Retinal pigment epithelial cell (primary cell): ENCODE measurements at regions not wholly inside any gene's neighbourhood (a gene's known extent, or its start where the extent isn't known, plus 50 kb on each side); places are given as distances from the start of the nearest gene placed in this dataset.

Source experiments
- DNase-seq: peaks from one replicate; pipeline ENCODE4 v3.0.0-alpha.2; 2010; ENCODE audit warnings: low read depth
- H3K4me3 ChIP-seq: 2 replicates; pipeline ENCODE4 v1.5.1; 2011; ENCODE audit warnings: mild to moderate bottlenecking, low read length, control low read depth, moderate library complexity
- TF ChIP-seq, protein P1 (sequence below): conservative IDR thresholded peaks from 2 replicates; pipeline ENCODE4 v1.5.1; 2011; ENCODE audit warnings: low read depth, low read length, control low read depth, inconsistent platforms

GRCh38 chr6:27096834-27097511 lies 150.5 kb upstream of the PRSS16 start:
- no peak for DNase-seq

DNA sequence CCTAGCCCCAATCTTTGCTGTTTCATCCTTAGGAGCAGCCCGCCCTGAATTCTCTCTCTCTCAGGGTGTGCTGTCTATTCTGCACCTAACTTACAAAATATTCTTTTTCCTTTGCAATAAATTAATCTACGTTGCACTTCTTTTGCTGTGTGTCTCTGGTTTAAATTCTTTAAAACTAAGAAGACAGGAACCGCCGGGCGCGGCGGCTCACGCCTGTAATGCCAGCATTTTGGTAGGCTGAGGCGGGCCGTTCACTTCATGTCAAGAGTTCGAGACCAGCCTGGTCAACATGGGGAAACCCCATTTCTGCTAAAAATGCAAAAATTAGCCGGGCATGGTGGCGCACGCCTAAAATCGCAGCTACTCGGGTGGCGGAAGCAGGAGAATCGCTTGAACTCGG lies 148.5 kb upstream of the PRSS16 start:
- no peak overlapping the region for H3K4me3 ChIP-seq
- no peak for DNase-seq
- TF ChIP-seq, protein P1, sequence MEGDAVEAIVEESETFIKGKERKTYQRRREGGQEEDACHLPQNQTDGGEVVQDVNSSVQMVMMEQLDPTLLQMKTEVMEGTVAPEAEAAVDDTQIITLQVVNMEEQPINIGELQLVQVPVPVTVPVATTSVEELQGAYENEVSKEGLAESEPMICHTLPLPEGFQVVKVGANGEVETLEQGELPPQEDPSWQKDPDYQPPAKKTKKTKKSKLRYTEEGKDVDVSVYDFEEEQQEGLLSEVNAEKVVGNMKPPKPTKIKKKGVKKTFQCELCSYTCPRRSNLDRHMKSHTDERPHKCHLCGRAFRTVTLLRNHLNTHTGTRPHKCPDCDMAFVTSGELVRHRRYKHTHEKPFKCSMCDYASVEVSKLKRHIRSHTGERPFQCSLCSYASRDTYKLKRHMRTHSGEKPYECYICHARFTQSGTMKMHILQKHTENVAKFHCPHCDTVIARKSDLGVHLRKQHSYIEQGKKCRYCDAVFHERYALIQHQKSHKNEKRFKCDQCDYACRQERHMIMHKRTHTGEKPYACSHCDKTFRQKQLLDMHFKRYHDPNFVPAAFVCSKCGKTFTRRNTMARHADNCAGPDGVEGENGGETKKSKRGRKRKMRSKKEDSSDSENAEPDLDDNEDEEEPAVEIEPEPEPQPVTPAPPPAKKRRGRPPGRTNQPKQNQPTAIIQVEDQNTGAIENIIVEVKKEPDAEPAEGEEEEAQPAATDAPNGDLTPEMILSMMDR: no peak

More at GRCh38 chr6:27096834-27097511, 150.5 kb upstream of the PRSS16 start:
- TF ChIP-seq, protein P1: no peak
- peak overlapping the region; percentile 69 for H3K4me3 ChIP-seq

DNA sequence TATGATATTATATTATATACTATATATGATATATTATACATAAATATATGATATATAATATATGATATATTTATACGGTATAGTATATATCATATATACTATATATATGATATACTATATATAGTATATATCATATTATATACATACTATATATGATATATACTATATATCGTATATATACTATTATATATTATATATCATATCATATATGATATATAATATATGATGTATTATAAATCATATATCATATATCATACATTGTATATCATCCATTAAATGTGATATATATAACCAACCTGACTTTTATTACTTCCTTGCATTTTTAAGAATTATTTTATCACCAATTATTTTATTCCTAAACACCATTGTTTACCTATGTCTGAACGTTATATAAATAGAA lies 146.6 kb upstream of the PRSS16 start:
- DNase-seq: no peak
- TF ChIP-seq, protein P1: no peak
- no peak overlapping the region for H3K4me3 ChIP-seq

DNA sequence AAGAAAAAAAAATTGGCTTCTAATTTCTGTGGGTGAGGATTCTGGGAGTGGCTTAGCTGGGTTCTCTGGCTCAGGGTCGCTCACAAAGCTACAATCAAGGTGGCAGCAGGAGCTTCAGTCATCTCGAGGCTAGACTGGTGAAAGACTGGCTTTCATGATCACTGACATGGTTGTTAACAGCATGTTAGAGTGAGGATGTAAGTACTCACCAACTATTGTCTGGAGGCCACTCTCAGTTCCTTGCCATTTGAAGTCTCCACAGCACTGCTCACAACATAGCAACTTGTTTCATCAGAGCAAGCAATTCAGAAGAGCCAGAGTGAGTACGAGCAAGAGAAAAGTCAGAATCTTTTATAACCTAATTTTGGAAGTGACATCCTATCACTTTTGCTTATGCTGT lies 145.7 kb upstream of the PRSS16 start:
- H3K4me3 ChIP-seq: no peak overlapping the region
- TF ChIP-seq, protein P1: no peak
- no peak for DNase-seq

GRCh38 chr6:27106382-27106781 lies 141.1 kb upstream of the PRSS16 start:
- no peak overlapping the region for H3K4me3 ChIP-seq
- TF ChIP-seq, protein P1: no peak
- DNase-seq: no peak

- no peak overlapping the region for H3K4me3 ChIP-seq
- DNase-seq: no peak
- TF ChIP-seq, protein P1: no peak
Measured at GRCh38 chr6:27111743-27112142, 135.8 kb upstream of the PRSS16 start.

DNA sequence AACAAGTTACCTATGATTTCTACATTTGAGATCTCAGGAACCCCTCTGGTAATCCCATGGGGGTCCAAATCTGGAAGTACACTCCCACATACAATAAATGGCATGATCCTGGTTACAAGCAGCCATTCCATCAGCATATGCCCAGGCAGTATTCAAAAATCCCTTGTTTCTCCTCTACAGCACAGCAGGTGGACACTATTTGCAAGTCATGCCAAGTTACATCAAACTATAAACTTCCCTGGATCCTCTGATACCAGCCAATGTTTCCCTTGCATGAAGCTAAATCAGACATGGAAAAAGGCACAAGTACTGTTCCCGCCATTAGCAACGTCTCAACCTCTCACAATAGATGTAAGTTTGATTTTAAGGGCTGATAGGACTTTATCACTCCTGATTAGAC lies 134.5 kb upstream of the PRSS16 start:
- no peak for DNase-seq
- TF ChIP-seq, protein P1: no peak
- H3K4me3 ChIP-seq: no peak overlapping the region
